NB4 (cell line): ENCODE measurements at regions not wholly inside any gene's neighbourhood (a gene's known extent, or its start where the extent isn't known, plus 50 kb on each side); places are given as distances from the start of the nearest gene placed in this dataset.

Experiments used
- POLR2A ChIP-seq: IDR thresholded peaks from 2 replicates; pipeline ENCODE4 v1.6.1; 2011; ENCODE audit warnings: mild to moderate bottlenecking; ENCODE audit not compliant: insufficient read length; ENCODE audit errors: extremely low read depth
- TF ChIP-seq, protein P1 (sequence below): IDR thresholded peaks from one replicate; pipeline ENCODE4 v1.5.1; 2012; ENCODE audit warnings: low read depth, low read length
- TF ChIP-seq, protein P2 (sequence below): IDR thresholded peaks from 2 replicates; pipeline ENCODE4 v1.6.1; 2011; ENCODE audit warnings: low read depth, low read length

DNA sequence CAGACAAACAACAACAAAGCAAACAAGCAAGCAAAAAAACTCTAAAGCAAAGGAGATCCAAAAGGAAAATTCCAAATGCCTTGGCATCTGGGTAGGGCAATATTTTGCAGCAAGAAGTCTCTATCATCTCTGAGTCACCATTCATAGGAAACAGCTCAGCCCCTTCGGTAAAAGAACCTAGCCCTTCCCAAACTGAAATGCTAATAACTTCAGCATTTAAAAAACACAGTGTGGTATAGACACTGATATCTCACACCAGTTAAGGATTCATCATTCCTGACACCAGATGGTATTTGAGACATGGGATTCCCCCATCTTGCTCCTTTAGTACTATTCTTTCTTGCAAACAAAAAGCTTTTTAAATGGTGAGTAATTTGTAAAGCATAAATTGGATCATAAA lies 491.8 kb downstream of the TXNL1 start:
- TF ChIP-seq, protein P1, sequence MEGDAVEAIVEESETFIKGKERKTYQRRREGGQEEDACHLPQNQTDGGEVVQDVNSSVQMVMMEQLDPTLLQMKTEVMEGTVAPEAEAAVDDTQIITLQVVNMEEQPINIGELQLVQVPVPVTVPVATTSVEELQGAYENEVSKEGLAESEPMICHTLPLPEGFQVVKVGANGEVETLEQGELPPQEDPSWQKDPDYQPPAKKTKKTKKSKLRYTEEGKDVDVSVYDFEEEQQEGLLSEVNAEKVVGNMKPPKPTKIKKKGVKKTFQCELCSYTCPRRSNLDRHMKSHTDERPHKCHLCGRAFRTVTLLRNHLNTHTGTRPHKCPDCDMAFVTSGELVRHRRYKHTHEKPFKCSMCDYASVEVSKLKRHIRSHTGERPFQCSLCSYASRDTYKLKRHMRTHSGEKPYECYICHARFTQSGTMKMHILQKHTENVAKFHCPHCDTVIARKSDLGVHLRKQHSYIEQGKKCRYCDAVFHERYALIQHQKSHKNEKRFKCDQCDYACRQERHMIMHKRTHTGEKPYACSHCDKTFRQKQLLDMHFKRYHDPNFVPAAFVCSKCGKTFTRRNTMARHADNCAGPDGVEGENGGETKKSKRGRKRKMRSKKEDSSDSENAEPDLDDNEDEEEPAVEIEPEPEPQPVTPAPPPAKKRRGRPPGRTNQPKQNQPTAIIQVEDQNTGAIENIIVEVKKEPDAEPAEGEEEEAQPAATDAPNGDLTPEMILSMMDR, result no peak
- TF ChIP-seq, protein P2, sequence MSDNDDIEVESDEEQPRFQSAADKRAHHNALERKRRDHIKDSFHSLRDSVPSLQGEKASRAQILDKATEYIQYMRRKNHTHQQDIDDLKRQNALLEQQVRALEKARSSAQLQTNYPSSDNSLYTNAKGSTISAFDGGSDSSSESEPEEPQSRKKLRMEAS, result no peak
- TF ChIP-seq POLR2A, result no peak
